Mesenteric fat pad (tissue), 1 donor: ENCODE measurements at regions not wholly inside any gene's neighbourhood (a gene's known extent, or its start where the extent isn't known, plus 50 kb on each side); places are given as distances from the start of the nearest gene placed in this dataset.

ENCODE experiments used
- DNase-seq: peaks from one replicate; pipeline ENCODE4 v3.0.0-alpha.2; 2020; ENCODE audit warnings: low spot score
- donor health status: DM: yes; HTN: yes; CAD: no.

- DNase-seq: no peak
Measured at GRCh38 chr14:39812532-39813320, 380.5 kb upstream of the FBXO33 start.

GRCh38 chr14:39807271-39807670, 375.0 kb upstream of the FBXO33 start:
- no peak for DNase-seq

- DNase-seq: no peak
Measured at GRCh38 chr14:39784461-39784860, 352.2 kb upstream of the FBXO33 start.

- no peak for DNase-seq
Measured at GRCh38 chr14:39781466-39781865, 349.2 kb upstream of the FBXO33 start.

GRCh38 chr14:39773387-39774126, 341.3 kb upstream of the FBXO33 start:
- DNase-seq: no peak

DNA sequence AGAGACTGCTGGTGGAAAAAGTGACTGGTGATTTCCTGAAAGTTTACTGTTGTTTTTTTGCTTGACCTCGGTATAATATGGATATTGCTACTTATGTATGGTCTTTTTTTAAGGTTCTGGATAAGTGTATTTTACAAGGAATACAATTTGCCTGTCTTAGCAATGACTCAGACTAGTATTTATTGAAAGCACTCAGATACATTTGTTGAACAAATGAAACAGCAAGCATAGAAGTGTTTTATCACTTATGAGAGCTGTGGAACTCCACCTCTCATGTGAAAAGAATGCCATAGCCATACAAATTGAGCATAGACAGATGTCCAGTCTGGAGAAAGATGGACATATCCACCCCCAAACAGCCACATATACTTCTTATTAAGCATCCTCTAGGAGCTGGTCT, 340.4 kb upstream of the FBXO33 start:
- DNase-seq: no peak

DNA sequence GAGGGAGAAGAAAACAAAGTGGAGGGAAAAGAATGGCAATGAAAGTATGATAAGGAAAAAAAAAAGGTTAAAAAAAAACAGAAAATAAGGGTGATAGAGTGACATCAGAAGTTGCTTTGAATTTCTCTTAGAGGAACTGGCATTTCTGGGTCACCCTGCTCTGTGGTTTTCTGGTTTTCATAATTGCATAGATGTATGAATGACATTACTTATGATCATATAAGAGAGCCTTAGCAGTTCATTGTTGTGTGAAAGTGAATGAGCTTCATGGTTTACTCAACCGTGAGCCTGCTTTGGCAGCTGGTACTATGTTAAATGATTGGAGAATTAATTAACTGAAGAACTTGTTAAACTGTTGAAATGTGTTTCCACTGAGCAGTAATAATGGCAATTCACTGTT, 336.4 kb upstream of the FBXO33 start:
- no peak for DNase-seq

GRCh38 chr14:39766397-39767000, 334.3 kb upstream of the FBXO33 start:
- no peak for DNase-seq

- no peak for DNase-seq
Measured at GRCh38 chr14:39765676-39766075, 333.4 kb upstream of the FBXO33 start.

DNA sequence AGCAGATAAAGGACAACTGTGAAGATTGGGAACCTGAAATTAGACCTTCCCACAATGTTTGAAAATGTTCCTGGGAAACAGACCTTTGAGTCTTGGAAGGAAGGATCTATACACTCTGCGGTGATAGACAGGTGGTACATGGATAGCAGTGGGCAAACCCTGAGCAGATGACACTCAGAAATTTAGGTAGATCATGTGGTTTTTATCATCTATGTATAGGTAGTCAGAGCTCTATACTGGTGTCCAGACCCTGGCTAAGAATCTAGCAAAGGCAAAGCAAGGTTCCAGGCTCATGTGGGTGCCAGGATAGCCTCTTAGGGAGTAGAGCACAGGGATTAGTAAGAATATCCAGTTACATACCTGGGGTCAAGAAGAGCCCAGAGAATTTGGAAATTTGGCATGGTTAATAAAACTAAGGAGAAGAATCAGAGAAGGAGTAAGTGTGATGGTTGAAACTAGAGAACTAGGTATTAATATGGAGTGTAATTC, 331.2 kb upstream of the FBXO33 start:
- DNase-seq: no peak

- DNase-seq: no peak
Measured at GRCh38 chr14:39762576-39763401, 330.6 kb upstream of the FBXO33 start.

DNA sequence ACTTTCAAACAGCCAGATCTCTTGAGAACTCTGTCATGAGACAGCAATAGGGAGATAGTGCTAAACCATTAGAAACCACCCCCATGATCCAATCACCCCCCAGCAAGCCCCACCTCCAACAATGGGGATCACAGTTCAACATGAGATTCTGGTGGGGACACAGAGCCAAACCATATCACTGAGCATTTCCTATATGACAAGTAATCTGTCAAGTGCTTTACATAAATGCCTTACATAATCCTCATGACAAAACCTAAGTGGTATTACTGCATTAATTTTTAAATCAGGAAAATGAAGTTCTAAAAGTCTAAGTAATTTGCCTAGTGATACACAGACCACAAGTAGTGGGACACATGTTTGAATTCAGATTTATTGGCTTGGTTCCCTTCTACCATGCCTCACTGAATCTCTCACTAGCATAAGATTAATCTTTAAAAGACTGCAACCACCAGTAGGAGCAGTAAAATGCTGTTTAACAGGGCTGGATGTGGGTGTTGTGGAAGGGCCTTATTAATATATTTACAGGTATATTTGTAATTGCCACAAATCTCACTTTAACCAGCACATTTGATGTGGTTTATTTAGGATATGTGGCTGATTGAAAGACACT, 323.1 kb upstream of the FBXO33 start:
- no peak for DNase-seq

DNA sequence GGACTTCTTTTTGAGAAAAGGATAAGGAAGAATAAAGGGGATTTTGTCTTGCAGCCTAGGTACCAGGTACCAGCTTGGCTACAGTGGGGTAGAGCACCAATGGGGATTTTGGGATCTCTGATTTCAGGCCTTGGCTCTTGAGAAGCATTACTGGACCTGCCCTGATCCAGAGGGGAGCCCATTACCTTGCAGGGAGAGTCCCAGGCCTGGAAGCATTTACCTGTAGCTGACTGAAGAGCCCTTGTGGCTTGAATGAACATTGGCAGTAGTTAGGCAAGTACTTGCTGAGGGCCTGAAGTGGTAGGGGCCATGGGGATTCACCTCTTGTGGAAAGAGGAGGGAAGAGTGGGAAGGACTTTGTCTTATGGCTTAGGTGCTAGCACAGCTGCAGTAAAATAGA, 308.2 kb upstream of the FBXO33 start:
- DNase-seq: no peak

GRCh38 chr14:39739796-39740195, 307.6 kb upstream of the FBXO33 start:
- no peak for DNase-seq

- no peak for DNase-seq
Measured at GRCh38 chr14:39734306-39734705, 302.1 kb upstream of the FBXO33 start.

GRCh38 chr14:39733741-39734140, 301.5 kb upstream of the FBXO33 start:
- DNase-seq: no peak

DNA sequence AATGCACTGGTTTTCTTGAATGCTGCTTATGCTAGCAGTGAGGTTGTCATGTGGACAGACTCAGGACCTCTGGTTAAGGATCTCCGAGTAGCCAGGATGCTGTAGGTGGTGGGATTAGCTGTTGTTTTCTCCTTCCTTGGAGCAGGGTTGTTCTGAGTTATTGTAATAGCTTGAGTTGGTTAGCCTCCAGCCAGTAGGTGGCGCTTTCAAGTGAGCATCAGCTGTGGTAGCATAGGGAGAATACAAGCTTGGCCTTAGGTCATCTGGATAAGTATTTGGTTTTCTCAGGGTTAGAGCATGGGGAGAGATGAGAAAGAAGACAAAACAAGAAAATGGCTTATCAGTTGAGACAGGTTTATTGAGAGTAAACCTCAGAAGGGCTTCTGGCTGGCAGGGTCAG, 299.7 kb upstream of the FBXO33 start:
- no peak for DNase-seq

DNA sequence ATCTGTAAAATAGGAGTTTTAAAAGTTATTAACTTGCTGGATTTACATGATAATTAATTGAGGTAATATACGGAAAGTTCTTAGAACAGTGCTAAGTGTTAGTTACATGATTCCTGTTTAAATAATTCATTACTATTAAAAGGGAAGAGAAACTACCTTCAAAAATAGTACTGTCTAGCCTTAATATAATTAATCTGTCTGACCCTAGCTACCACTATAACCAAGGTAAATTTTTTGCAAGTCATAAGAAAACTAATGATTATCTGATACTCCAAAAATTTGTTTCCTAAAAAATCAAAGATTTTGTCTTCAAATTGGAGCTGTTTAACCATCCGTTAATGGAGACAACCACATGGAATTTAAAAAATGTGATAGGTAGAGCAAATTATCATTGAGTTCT, 294.3 kb upstream of the FBXO33 start:
- no peak for DNase-seq

- DNase-seq: no peak
Measured at GRCh38 chr14:39722547-39723273, 290.5 kb upstream of the FBXO33 start.

- DNase-seq: no peak
Measured at GRCh38 chr14:39716987-39717570, 284.8 kb upstream of the FBXO33 start.
